SH-SY5Y (cell line): ENCODE measurements at regions not wholly inside any gene's neighbourhood (a gene's known extent, or its start where the extent isn't known, plus 50 kb on each side); places are given as distances from the start of the nearest gene placed in this dataset.

ENCODE experiments used
- GATA2 ChIP-seq: IDR thresholded peaks from 2 replicates; pipeline ENCODE4 v1.6.1; 2011; ENCODE audit warnings: mild to moderate bottlenecking, low read depth, low read length
- GATA3 ChIP-seq: IDR thresholded peaks from 2 replicates; pipeline ENCODE4 v1.6.1; 2011; ENCODE audit warnings: low read depth, mild to moderate bottlenecking, low read length, moderate library complexity

GRCh38 chr5:18243846-18244245 is 609.6 kb downstream of the TAF11L14 start:
- no peak for TF ChIP-seq GATA2
- no peak for TF ChIP-seq GATA3
